GM18508 (cell line): ENCODE measurements at regions not wholly inside any gene's neighbourhood (a gene's known extent, or its start where the extent isn't known, plus 50 kb on each side); places are given as distances from the start of the nearest gene placed in this dataset.

Source experiments
- ATAC-seq: cut with Tn5 transposase; IDR thresholded peaks from one replicate; pipeline ENCODE4 v1.9.1; 2021; ENCODE audit warnings: moderate number of reproducible peaks; ENCODE audit not compliant: insufficient read depth, unreplicated experiment

- ATAC-seq, result no peak
Observed at GRCh38 chr13:53200498-53201453, 172.2 kb downstream of the OLFM4 start.

DNA sequence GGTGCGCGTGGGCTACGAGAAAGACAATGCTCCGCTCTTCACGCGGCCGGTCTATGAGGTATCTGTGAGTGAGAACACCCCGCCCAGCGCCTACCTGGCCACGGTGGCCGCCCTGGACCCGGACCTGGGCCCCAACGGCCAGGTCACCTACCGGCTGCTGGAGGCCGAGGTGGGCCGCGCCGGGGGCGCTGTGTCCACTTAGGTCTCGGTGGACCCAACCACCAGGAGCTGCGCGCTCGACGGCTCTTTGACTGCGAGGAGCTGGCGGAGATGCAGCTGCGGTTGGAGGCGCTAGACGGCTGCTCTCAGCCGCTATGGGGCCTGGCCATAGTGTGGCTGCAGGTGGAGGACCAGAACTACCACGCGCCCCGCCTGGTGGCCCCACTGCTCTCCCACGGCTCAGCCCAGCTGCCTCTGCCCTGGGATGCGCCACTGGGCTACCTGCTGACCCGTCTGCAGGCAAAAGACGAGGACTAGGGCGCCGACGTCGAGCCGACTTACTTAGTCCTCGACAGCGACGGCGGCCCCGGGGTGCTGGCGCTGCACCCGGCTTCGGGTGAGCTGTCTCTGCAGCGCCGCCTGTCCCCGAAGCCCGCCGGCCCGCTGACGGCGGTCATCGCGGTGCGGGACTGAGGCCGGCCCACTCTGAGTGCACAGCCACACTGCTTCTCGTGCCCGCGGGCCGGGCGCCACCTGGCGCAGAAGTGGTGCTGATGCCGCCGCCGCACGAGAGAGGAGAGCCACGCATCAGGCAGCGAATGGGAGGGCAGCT, 173.0 kb downstream of the OLFM4 start:
- no peak for ATAC-seq

- no peak for ATAC-seq
Observed at GRCh38 chr13:53204598-53204997, 176.0 kb downstream of the OLFM4 start.

- no peak for ATAC-seq
Observed at GRCh38 chr13:53206455-53206854, 177.8 kb downstream of the OLFM4 start.

DNA sequence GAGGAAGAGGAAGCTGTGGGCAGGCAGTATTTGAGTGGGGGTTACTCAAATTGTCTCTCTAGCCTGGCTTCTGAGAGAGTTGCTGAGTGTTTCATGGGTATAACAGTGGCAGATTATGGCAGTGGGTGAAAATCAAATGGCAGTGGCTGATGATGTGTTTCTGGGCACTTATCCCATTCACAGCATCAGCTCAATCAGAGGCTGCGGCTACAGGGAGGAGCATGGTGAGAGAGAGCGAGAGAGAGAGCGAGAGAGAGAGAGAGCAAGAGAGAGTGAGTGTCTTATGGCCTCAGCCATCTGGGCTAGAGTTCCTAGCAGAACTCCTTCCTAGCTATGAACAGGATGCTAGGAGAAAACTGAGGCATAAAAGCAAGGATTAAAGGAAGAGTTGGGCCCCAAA, 178.9 kb downstream of the OLFM4 start:
- no peak for ATAC-seq

DNA sequence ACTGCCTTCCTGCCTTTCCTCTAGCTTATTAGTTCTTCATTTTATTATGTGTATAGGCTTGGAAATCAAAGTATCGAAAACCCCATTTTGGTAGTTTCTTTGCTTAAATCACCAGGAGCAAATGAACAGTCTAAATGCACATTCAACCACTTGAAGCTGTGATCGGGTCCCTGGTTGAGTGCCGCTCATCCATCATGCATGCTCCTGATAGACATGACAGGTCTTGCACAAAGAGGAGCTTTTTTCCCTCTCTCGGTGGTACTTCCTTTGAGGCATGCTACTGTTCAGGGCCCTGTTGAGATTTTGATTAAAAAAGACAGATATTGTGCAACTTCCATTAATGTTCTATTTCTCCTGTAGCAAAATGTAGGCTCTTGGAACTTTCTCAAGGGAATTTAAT, 185.8 kb downstream of the OLFM4 start:
- no peak for ATAC-seq

GRCh38 chr13:53215563-53215962, 186.9 kb downstream of the OLFM4 start:
- no peak for ATAC-seq

DNA sequence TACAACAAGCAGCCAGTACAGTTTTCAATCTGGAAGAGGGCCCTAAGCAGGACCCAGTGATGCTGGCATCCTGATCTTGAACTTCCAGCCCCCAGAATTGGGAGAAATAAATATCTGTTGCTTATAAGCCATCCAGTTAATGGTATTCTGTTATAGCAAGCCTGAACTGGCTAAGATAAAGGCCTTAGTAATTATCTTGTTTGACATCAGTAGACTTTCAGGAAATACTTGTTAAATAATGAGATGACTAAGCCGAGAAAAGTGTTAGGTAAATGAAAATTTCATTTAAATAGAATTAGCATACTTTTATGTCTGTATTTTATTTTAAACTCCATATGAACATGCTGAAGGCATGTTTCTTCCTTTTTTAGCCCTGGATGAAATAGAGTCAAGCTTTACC, 188.2 kb downstream of the OLFM4 start:
- no peak for ATAC-seq

DNA sequence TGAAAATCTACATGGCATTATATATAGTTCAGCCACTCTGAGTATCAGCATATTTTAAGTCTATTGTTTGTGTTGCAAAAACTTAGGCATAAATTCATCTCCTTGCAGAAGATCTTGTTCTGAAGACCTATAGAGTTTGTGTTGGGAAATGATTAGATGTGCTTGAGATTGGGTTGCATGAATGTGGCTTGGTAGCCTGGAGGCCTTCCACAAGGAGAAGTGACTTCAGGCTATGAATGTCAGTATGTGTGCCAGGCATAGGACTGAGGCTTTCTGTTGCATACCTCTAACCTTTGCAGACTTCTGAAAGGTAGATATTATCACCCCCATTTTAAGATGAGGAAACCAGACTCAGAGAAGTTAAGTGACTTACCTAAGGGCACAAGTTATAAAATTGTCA, 188.6 kb downstream of the OLFM4 start:
- no peak for ATAC-seq

- ATAC-seq, result no peak
Observed at GRCh38 chr13:53220038-53220437, 191.4 kb downstream of the OLFM4 start.

GRCh38 chr13:53237696-53238095, 209.1 kb downstream of the OLFM4 start:
- no peak for ATAC-seq

DNA sequence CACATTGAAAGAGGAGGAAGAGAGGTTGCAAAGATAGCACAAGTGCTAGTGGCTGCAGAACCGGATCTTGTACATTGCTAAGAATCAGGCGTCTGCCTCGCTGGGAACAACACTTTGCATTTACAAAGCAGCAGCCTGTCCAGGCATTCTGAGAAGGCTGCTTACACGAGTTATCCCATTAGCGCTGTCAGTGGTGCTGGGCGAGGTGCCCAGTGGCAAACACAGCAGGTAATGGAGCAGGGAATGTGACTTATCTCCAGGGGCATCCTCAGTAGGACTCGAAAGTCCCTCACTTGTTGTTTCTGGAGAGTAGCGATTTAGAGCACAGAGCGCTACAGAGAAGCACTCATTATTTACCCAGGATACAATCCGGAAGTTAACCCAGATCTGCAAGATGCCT, 209.6 kb downstream of the OLFM4 start:
- ATAC-seq, result no peak

GRCh38 chr13:53240401-53241025, 211.9 kb downstream of the OLFM4 start:
- ATAC-seq, result no peak

GRCh38 chr13:53241891-53242348, 213.3 kb downstream of the OLFM4 start:
- no peak for ATAC-seq

- no peak for ATAC-seq
Observed at GRCh38 chr13:53249236-53249635, 220.6 kb downstream of the OLFM4 start.

GRCh38 chr13:53250272-53250875, 221.8 kb downstream of the OLFM4 start:
- ATAC-seq, result no peak

- ATAC-seq, result no peak
Observed at GRCh38 chr13:53250977-53251376, 222.4 kb downstream of the OLFM4 start.

DNA sequence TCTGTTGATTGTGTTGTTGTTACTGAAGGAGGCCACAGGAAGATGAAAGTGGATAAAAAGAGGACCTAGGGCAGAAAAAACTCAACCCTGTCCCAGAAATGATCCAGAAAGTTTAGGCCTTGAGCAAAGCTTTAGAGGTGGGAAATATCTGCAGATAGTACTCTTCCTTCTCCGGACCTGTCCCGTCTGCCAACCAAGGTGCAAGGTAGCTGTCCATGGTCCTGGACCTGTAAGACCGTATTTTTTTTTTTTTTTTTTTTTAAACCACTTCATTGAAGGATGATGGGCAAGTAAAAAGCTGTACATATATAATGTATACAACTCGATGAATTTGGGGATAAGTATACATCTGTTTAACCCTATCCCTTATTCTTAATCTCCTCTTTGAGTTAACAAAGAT, 225.9 kb downstream of the OLFM4 start:
- ATAC-seq, result no peak

DNA sequence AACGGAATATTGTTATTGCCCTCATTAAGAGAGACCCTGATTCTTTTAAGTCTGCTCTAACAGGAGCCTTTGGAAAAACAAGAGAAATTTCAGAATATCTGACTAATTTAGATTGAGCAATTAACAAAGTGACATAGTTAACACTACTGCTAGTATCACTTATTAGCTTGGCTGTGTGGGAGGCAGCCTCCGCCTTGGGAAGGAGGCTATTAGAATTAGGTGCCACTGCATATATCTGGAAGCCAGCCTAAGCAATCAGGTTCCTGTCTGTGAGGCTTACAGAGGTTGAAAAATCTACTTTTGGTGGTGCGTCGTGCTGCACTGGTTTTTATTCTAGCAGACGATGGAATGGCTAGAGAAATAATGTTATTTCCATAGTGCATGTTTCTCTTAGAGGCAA, 227.2 kb downstream of the OLFM4 start:
- ATAC-seq, result no peak

DNA sequence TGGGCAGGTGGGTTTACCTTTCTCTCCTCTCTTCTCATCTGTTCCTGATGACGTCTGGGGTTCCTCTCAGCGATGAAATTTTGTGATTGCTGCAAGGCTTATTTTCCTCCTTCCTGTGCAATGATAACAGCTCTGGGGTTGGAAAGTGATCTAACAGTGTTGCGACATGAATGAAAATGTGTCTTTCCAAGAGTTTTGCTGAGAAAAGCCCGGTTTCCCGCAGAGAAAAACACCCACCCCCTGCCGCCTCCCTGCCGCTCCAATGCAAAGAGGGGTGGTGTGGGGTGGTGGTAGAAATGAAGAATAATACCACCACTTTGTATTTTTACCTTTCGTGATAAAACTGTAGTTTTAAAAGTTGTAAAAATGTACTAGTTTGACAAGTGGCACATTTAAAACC, 232.0 kb downstream of the OLFM4 start:
- no peak for ATAC-seq
